HG03469 (cell line): ENCODE measurements at regions not wholly inside any gene's neighbourhood (a gene's known extent, or its start where the extent isn't known, plus 50 kb on each side); places are given as distances from the start of the nearest gene placed in this dataset.
"Not testable (repeated sequence)": the region's sequence is repeated elsewhere in the genome, so short reads cannot be mapped to it uniquely, and the experiment has no call there.

ENCODE experiments used
- ATAC-seq: cut with Tn5 transposase; IDR thresholded peaks from one replicate; pipeline ENCODE4 v1.9.1; 2021; ENCODE audit warnings: mild to moderate bottlenecking, moderate library complexity, moderate number of reproducible peaks; ENCODE audit not compliant: unreplicated experiment

DNA sequence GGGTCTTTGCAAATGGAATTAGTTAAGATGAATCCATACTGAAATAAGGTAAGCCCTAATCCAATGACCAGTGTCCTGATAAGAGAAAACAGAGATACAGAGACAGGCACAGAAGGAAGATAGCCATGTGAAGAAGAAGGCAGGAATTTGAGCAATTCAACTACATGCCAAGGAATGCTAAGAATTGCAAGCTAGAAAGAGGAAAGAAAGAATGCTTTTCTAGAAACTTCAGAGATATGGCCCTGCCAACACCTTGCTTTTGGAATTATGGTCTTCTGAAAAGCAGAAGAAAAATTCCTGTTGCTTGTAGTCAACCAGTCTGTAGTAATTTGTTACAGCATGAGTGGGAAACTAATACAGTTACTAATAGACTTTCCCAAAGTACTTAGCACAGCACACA is 111.3 kb downstream of the SLC17A6 start:
- no peak for ATAC-seq

- no peak for ATAC-seq
These were observed 105.9 kb downstream of the SLC17A6 start for GRCh38 chr11:22444076-22444475.

- no peak for ATAC-seq
These were observed 103.7 kb downstream of the SLC17A6 start for GRCh38 chr11:22441831-22442230.

GRCh38 chr11:22435582-22435981 is 97.4 kb downstream of the SLC17A6 start:
- not testable (repeated sequence) for ATAC-seq

DNA sequence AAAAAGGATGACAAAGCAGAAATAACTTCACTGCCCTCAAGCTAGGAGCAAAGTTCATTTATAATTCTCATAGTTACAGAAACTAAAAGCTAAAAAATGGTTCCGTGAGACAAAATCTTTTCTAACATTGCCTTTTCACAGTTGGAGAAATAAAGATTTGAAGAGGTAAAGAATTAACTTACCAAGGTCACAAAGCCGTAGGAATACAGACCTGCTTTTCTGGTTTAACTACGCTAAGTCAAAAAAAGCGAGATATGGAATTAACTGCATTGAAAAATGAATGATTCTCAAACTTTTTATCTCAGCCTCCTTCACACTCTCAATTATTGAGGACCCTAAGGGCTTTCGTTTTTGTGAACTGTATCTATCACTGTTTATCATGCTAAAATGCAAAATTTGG is 95.3 kb downstream of the SLC17A6 start:
- ATAC-seq: no peak

DNA sequence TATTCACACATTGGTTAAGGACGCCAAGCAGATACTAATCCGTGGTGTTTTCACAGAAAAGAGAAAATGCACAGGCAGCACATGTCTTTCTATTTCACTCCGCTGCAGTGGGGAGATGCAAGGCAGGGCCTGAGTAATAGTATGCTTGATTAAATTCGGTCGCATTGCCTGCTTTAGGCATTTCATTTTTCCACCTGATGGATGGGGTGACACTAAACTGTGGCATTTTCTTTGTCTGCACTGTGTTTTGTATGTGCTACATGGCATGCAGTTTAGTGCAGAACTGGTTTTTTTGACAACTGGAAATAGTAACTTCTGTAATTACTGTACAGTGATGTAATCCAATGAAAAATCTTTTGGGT is 94.9 kb downstream of the SLC17A6 start:
- no peak for ATAC-seq

GRCh38 chr11:22432291-22433093 is 94.3 kb downstream of the SLC17A6 start:
- ATAC-seq: no peak

GRCh38 chr11:22431106-22431505 is 92.9 kb downstream of the SLC17A6 start:
- no peak for ATAC-seq

GRCh38 chr11:22430639-22431038 is 92.5 kb downstream of the SLC17A6 start:
- no peak for ATAC-seq

DNA sequence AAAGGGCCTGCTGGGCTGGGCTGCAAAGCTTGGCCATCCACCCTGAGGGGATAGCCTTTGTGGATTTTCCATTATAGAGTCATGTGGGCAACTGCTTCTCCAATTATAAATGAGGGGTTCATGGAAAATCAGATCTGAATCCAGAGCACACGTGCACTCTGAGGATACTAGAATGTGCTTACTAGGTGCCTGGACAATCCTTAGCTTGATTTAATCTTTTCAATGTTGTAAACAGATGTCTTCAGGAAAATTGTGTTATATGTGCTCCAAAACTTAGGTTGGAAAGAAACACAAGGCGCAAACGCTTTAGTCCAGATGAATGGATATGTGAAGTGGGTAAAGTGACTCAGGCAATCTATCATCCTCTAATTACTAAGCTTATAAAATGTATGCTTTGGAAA is 92.0 kb downstream of the SLC17A6 start:
- ATAC-seq: no peak
